SHP77 (cell line): ENCODE measurements at regions not wholly inside any gene's neighbourhood (a gene's known extent, or its start where the extent isn't known, plus 50 kb on each side); places are given as distances from the start of the nearest gene placed in this dataset.

Experiments
- DNase-seq, 2 experiments: peaks; one replicate each; lab custom pipeline; 2025; lab: John Stamatoyannopoulos, UW

GRCh38 chr2:128368437-128369107 lies 49.9 kb upstream of the HS6ST1 start:
- DNase-seq: no peak

GRCh38 chr2:128369108-128369555 lies 50.5 kb upstream of the HS6ST1 start:
- no peak for DNase-seq

- DNase-seq: no peak
These were observed 51.2 kb upstream of the HS6ST1 start for GRCh38 chr2:128369602-128370467.

- DNase-seq: no peak
These were observed 52.0 kb upstream of the HS6ST1 start for GRCh38 chr2:128370468-128371247.

GRCh38 chr2:128371248-128371630 lies 52.6 kb upstream of the HS6ST1 start:
- no peak for DNase-seq

- no peak for DNase-seq
These were observed 53.1 kb upstream of the HS6ST1 start for GRCh38 chr2:128371648-128372345.

- no peak for DNase-seq
These were observed 54.1 kb upstream of the HS6ST1 start for GRCh38 chr2:128372621-128373341.

GRCh38 chr2:128373451-128374000 lies 54.9 kb upstream of the HS6ST1 start:
- DNase-seq: no peak

- no peak for DNase-seq
These were observed 55.5 kb upstream of the HS6ST1 start for GRCh38 chr2:128374001-128374710.

GRCh38 chr2:128374711-128375413 lies 56.2 kb upstream of the HS6ST1 start:
- no peak for DNase-seq

- peak in 1 of 2 experiments; percentile 11 for DNase-seq
These were observed 56.8 kb upstream of the HS6ST1 start for GRCh38 chr2:128375454-128375853.

GRCh38 chr2:128376241-128377041 lies 57.8 kb upstream of the HS6ST1 start:
- no peak for DNase-seq

- DNase-seq: no peak
These were observed 58.6 kb upstream of the HS6ST1 start for GRCh38 chr2:128377071-128377910.

GRCh38 chr2:128378231-128379020 lies 59.8 kb upstream of the HS6ST1 start:
- no peak for DNase-seq

GRCh38 chr2:128379021-128380015 lies 60.6 kb upstream of the HS6ST1 start:
- DNase-seq: no peak
